Endothelial cell of umbilical vein (primary cell): ENCODE measurements at regions not wholly inside any gene's neighbourhood (a gene's known extent, or its start where the extent isn't known, plus 50 kb on each side); places are given as distances from the start of the nearest gene placed in this dataset.

Experiments used
- BruUV-seq: library from RNA; stranded (reverse); fragments of 400-500 nt; replicated peaks from 2 replicates; lab custom pipeline; 2021; lab: Mats Ljungman, UMichigan
- CTCF ChIA-PET: fragments of 300-600, 350-600 bp; sonication (Branson Sonifier 250); formaldehyde crosslinking; loops from one replicate; lab custom pipeline; 2021; ENCODE audit warnings: antibody characterized with exemption, inconsistent platforms; lab: Charles Lee
- POLR2A ChIA-PET: fragments of 300-600, 350-600 bp; sonication (Branson Sonifier 250); formaldehyde crosslinking; loops from one replicate; lab custom pipeline; 2021; ENCODE audit warnings: antibody characterized with exemption, inconsistent platforms; lab: Charles Lee
- DNase-seq: peaks from one replicate; pipeline ENCODE4 v3.0.0-alpha.2; 2011; ENCODE audit warnings: low read depth, low spot score
- FAIRE-seq: peaks from 2 replicates; lab custom pipeline; 2011; peaks lifted over from hg19 to GRCh38; lab: Jason Lieb, UNC
- H2AFZ ChIP-seq: 2 replicates; pipeline ENCODE4 v1.6.0; 2012; ENCODE audit warnings: low read depth, low read length, control low read depth, inconsistent platforms
- H3K27ac ChIP-seq: 2 replicates; pipeline ENCODE4 v1.5.1; 2011; ENCODE audit warnings: low read depth, mild to moderate bottlenecking, control low read depth, low read length, moderate library complexity; ENCODE audit not compliant: insufficient read depth
- H3K27me3 ChIP-seq, 2 experiments: 2 replicates each; pipeline versions ENCODE4 v1.6.0 to v1.6.1; 2011; ENCODE audit warnings: low read length in 2 of 2, mixed read lengths in 1 of 2; ENCODE audit not compliant: control insufficient read depth in 2 of 2, insufficient read depth in 2 of 2
- H3K36me3 ChIP-seq, 2 experiments: 2 replicates in 1 of 2; 3 replicates in 1 of 2; pipeline ENCODE4 v1.5.1; 2011; ENCODE audit warnings: low read length in 2 of 2, mild to moderate bottlenecking in 1 of 2, moderate library complexity in 1 of 2; ENCODE audit not compliant: control insufficient read depth in 2 of 2, insufficient read depth in 2 of 2; ENCODE audit errors: extremely low read depth in 1 of 2
- H3K4me1 ChIP-seq: 3 replicates; pipeline ENCODE4 v1.5.1; 2011; ENCODE audit warnings: mild to moderate bottlenecking, low read length; ENCODE audit not compliant: control insufficient read depth, insufficient read depth; ENCODE audit errors: extremely low read depth
- H3K4me2 ChIP-seq: 2 replicates; pipeline ENCODE4 v1.6.1; 2011; ENCODE audit warnings: low read length, control low read depth, mixed read lengths; ENCODE audit not compliant: insufficient read depth
- H3K4me3 ChIP-seq, 3 experiments: fragments of 200-600 bp in 1 of 3; sonication (generic), shearing (Covaris generic) in 1 of 3; replicated peaks in 1 of 3; 2 replicates each; pipeline ENCODE4 v1.5.1; 2011 to 2016; ENCODE audit warnings: control low read depth in 3 of 3, low read length in 3 of 3, mild to moderate bottlenecking in 2 of 3, inconsistent platforms in 1 of 3, low read depth in 1 of 3, moderate library complexity in 1 of 3; ENCODE audit not compliant: insufficient read depth in 1 of 3
- H3K79me2 ChIP-seq: 2 replicates; pipeline ENCODE4 v1.6.0; 2012; ENCODE audit warnings: low read length, inconsistent platforms; ENCODE audit not compliant: control insufficient read depth, insufficient read depth
- H3K9ac ChIP-seq: replicated peaks from 2 replicates; pipeline ENCODE3; 2011; ENCODE audit warnings: low read length, control low read depth; ENCODE audit not compliant: insufficient read depth; ENCODE audit errors: extremely low read depth
- H3K9me1 ChIP-seq: replicated peaks from 3 replicates; pipeline ENCODE4 v1.6.0; 2011; ENCODE audit warnings: mild to moderate bottlenecking, low read length; ENCODE audit not compliant: control insufficient read depth, insufficient read depth; ENCODE audit errors: extremely low read depth
- H3K9me3 ChIP-seq: replicated peaks from 2 replicates; pipeline ENCODE4 v1.5.1; 2012; ENCODE audit warnings: low read length, inconsistent platforms; ENCODE audit not compliant: control insufficient read depth, insufficient read depth
- H4K20me1 ChIP-seq: replicated peaks from 2 replicates; pipeline ENCODE3; 2011; ENCODE audit warnings: mild to moderate bottlenecking, low read length; ENCODE audit not compliant: control insufficient read depth, insufficient read depth; ENCODE audit errors: extremely low read depth
- EZH2 ChIP-seq: IDR thresholded peaks from 2 replicates; pipeline ENCODE4 v1.6.1; 2012; ENCODE audit warnings: borderline replicate concordance, low read depth, mild to moderate bottlenecking, moderate library complexity, low read length, inconsistent platforms; ENCODE audit not compliant: severe bottlenecking
- FOS ChIP-seq: IDR thresholded peaks from 2 replicates; pipeline ENCODE4 v1.6.1; 2011; ENCODE audit warnings: mild to moderate bottlenecking, low read length, moderate library complexity, borderline replicate concordance; ENCODE audit not compliant: insufficient read depth
- GATA2 ChIP-seq: IDR thresholded peaks from 2 replicates; pipeline ENCODE4 v1.7.0; 2011; ENCODE audit warnings: low read depth, mild to moderate bottlenecking, moderate library complexity, mixed read lengths, low read length; ENCODE audit not compliant: insufficient read length, insufficient read depth
- JUN ChIP-seq: IDR thresholded peaks from 2 replicates; pipeline ENCODE4 v1.6.1; 2011; ENCODE audit warnings: borderline replicate concordance, low read depth; ENCODE audit not compliant: insufficient read length, insufficient read depth
- MYC ChIP-seq: IDR thresholded peaks from one replicate; pipeline ENCODE4 v1.6.1; 2011; ENCODE audit warnings: mild to moderate bottlenecking, low read depth, low read length
- POLR2A ChIP-seq: IDR thresholded peaks from 2 replicates; pipeline ENCODE4 v1.6.1; 2012; ENCODE audit warnings: low read depth, mild to moderate bottlenecking, control low read depth, low read length
- POLR2AphosphoS5 ChIP-seq: IDR thresholded peaks from 2 replicates; pipeline ENCODE4 v1.6.1; 2012; ENCODE audit warnings: low read depth, mild to moderate bottlenecking, control low read depth, low read length, moderate library complexity; ENCODE audit not compliant: insufficient read depth
- dilution Hi-C: fragments of 300-500 bp; cut with MboI; formaldehyde crosslinking; loops from one replicate; pipeline ENCODE4 v1.15.0; 2019; ENCODE audit warnings: low sequenced_read_pairs; ENCODE audit not compliant: extremely low pct_ligation_motif_present
- intact Hi-C: fragments of 100-400 bp; cut with micrococcal nuclease; formaldehyde crosslinking; loops from one replicate; pipeline ENCODE4 v1.10.0; 2022
- TF ChIP-seq, protein P1 (sequence below): IDR thresholded peaks from 2 replicates; pipeline ENCODE4 v1.6.1; 2011; ENCODE audit not compliant: insufficient read depth, insufficient read length
- TF ChIP-seq, protein P2 (sequence below), 2 donors: IDR thresholded peaks; 1 replicate in 1 of 2; 2 replicates in 1 of 2; pipeline ENCODE4 v1.5.1; 2011; ENCODE audit warnings: low read length in 2 of 2, mild to moderate bottlenecking in 2 of 2, moderate library complexity in 2 of 2, control low read depth in 1 of 2, inconsistent platforms in 1 of 2, low read depth in 1 of 2; ENCODE audit not compliant: insufficient read depth in 1 of 2; ENCODE audit errors: extremely low read depth in 1 of 2

DNA sequence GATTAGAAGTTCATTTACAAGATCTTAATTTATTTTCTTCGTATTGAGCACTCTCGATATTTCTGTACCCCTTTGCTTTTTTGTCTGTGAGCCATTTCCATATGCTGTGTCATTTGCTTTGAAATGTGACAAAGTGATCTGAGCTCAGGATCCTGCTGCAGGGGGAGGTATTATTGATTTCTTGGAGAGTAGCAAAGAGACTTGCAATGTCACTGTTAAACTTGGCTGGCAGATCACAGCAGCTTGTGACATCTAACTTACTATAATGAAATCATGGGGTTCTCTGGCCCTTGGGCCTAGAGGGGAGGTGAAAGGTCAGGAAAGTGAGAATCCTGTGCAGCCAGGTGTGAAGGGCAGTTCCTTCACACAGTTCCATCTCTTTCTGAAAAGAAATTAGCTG is 923.4 kb downstream of the REEP3 start:
- FAIRE-seq (no peak), DNase-seq (no peak)
- H2AFZ ChIP-seq = no peak overlapping the region
- dilution Hi-C loops = no loop called here
- no peaks in the 10 kb centered on the region for H3K9me1 ChIP-seq
- no peak overlapping the region for H3K4me3 ChIP-seq
- H3K9me3 ChIP-seq = no peaks in the 10 kb centered on the region
- no peaks in the 10 kb centered on the region for H3K79me2 ChIP-seq
- H4K20me1 ChIP-seq = no peaks in the 10 kb centered on the region
- intact Hi-C loops = no loop called here
- H3K36me3 ChIP-seq = no peaks in the 10 kb centered on the region
- H3K4me2 ChIP-seq = no peak overlapping the region
- no peak overlapping the region for H3K27ac ChIP-seq
- no peaks in the 10 kb centered on the region for H3K4me1 ChIP-seq
- no peak overlapping the region for H3K9ac ChIP-seq
- TF ChIP-seq, protein P1, sequence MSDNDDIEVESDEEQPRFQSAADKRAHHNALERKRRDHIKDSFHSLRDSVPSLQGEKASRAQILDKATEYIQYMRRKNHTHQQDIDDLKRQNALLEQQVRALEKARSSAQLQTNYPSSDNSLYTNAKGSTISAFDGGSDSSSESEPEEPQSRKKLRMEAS = no peak
- TF ChIP-seq POLR2A = no peak
- TF ChIP-seq POLR2AphosphoS5 = no peak
- no peak for TF ChIP-seq JUN
- TF ChIP-seq, protein P2, sequence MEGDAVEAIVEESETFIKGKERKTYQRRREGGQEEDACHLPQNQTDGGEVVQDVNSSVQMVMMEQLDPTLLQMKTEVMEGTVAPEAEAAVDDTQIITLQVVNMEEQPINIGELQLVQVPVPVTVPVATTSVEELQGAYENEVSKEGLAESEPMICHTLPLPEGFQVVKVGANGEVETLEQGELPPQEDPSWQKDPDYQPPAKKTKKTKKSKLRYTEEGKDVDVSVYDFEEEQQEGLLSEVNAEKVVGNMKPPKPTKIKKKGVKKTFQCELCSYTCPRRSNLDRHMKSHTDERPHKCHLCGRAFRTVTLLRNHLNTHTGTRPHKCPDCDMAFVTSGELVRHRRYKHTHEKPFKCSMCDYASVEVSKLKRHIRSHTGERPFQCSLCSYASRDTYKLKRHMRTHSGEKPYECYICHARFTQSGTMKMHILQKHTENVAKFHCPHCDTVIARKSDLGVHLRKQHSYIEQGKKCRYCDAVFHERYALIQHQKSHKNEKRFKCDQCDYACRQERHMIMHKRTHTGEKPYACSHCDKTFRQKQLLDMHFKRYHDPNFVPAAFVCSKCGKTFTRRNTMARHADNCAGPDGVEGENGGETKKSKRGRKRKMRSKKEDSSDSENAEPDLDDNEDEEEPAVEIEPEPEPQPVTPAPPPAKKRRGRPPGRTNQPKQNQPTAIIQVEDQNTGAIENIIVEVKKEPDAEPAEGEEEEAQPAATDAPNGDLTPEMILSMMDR (IDR thresholded peaks at IDR 0.05; ENCODE audit: extremely low read depth in 1 of 2, insufficient read depth in 1 of 2, low read depth in 1 of 2, low read length in 2 of 2) = no peak
- no peak for TF ChIP-seq GATA2
- no peak for TF ChIP-seq MYC
- TF ChIP-seq FOS = no peak
- no peak for TF ChIP-seq EZH2
- no TSS peak for BruUV-seq
- ChIA-PET POLR2A (no interaction called here), CTCF (no interaction called here)
- H3K27me3 ChIP-seq = no peaks in the 10 kb centered on the region
